H9 (cell line): ENCODE measurements at regions not wholly inside any gene's neighbourhood (a gene's known extent, or its start where the extent isn't known, plus 50 kb on each side); places are given as distances from the start of the nearest gene placed in this dataset.

Source experiments
- DNase-seq: peaks from one replicate; pipeline ENCODE4 v3.0.0-alpha.2; 2017
- H2AFZ ChIP-seq: one replicate; pipeline ENCODE4 v1.6.1; 2013; ENCODE audit warnings: mild to moderate bottlenecking, low read length, control low read depth, moderate library complexity
- H2AK5ac ChIP-seq: 2 replicates; pipeline ENCODE4 v1.6.1; 2013; ENCODE audit warnings: low read length, control low read depth, mixed read lengths; ENCODE audit not compliant: insufficient read length
- H2BK120ac ChIP-seq: one replicate; pipeline ENCODE4 v1.6.1; 2013; ENCODE audit warnings: low read depth, mild to moderate bottlenecking, low read length, control low read depth, inconsistent platforms; ENCODE audit not compliant: poor library complexity, severe bottlenecking
- H2BK12ac ChIP-seq: 2 replicates; pipeline ENCODE4 v1.6.1; 2013; ENCODE audit warnings: low read length, control low read depth, mixed read lengths, low read depth; ENCODE audit not compliant: insufficient read length
- H2BK15ac ChIP-seq: 2 replicates; pipeline ENCODE4 v1.6.1; 2013; ENCODE audit warnings: low read depth, low read length, control low read depth
- H2BK20ac ChIP-seq: one replicate; pipeline ENCODE4 v1.6.1; 2013; ENCODE audit warnings: low read depth, mild to moderate bottlenecking, low read length, control low read depth, inconsistent platforms; ENCODE audit not compliant: poor library complexity, severe bottlenecking
- H2BK5ac ChIP-seq: 2 replicates; pipeline ENCODE4 v1.6.1; 2013; ENCODE audit warnings: low read length, control low read depth, mixed read lengths; ENCODE audit not compliant: insufficient read length
- H3K14ac ChIP-seq: 2 replicates; pipeline ENCODE4 v1.6.1; 2013; ENCODE audit warnings: low read length, control low read depth; ENCODE audit not compliant: insufficient read depth
- H3K18ac ChIP-seq: 2 replicates; pipeline ENCODE4 v1.6.1; 2013; ENCODE audit warnings: low read depth, mild to moderate bottlenecking, mixed read lengths, low read length, control low read depth; ENCODE audit not compliant: insufficient read length
- H3K23ac ChIP-seq: 2 replicates; pipeline ENCODE4 v1.6.1; 2013; ENCODE audit warnings: low read length, control low read depth, mixed read lengths, low read depth; ENCODE audit not compliant: insufficient read length
- H3K23me2 ChIP-seq: 2 replicates; pipeline ENCODE4 v1.6.1; 2013; ENCODE audit warnings: low read depth, mild to moderate bottlenecking, mixed read lengths, low read length, control low read depth; ENCODE audit not compliant: insufficient read length, poor library complexity, severe bottlenecking
- H3K27ac ChIP-seq: 2 replicates; pipeline ENCODE4 v1.5.1; 2013; ENCODE audit warnings: low read length, control low read depth, mixed read lengths, low read depth; ENCODE audit not compliant: insufficient read length
- H3K27me3 ChIP-seq: 2 replicates; pipeline ENCODE4 v1.6.1; 2013; ENCODE audit warnings: low read length, control low read depth, inconsistent platforms; ENCODE audit not compliant: insufficient read depth
- H3K4ac ChIP-seq: 2 replicates; pipeline ENCODE4 v1.6.1; 2013; ENCODE audit warnings: low read depth, mild to moderate bottlenecking, control low read depth, inconsistent platforms, low read length, moderate library complexity
- H3K4me1 ChIP-seq: 2 replicates; pipeline ENCODE4 v1.6.1; 2013; ENCODE audit warnings: low read length, control low read depth, inconsistent platforms; ENCODE audit not compliant: insufficient read depth
- H3K4me2 ChIP-seq: 2 replicates; pipeline ENCODE4 v1.6.1; 2013; ENCODE audit warnings: low read length, control low read depth, mixed read lengths; ENCODE audit not compliant: insufficient read length, insufficient read depth
- H3K56ac ChIP-seq: 2 replicates; pipeline ENCODE4 v1.6.1; 2013; ENCODE audit warnings: low read depth, mild to moderate bottlenecking, mixed read lengths, low read length, control low read depth; ENCODE audit not compliant: insufficient read length
- H3K79me1 ChIP-seq: 2 replicates; pipeline ENCODE4 v1.6.1; 2013; ENCODE audit warnings: low read depth, mild to moderate bottlenecking, moderate library complexity, low read length, control low read depth, inconsistent platforms; ENCODE audit not compliant: insufficient read depth, poor library complexity, severe bottlenecking
- H3K79me2 ChIP-seq: 2 replicates; pipeline ENCODE4 v1.6.1; 2013; ENCODE audit warnings: low read length, control low read depth, inconsistent platforms; ENCODE audit not compliant: insufficient read depth
- H3K9ac ChIP-seq: 2 replicates; pipeline ENCODE4 v1.6.1; 2013; ENCODE audit warnings: low read length, control low read depth, mixed read lengths; ENCODE audit not compliant: insufficient read length; ENCODE audit errors: extremely low read depth
- H3K9me3 ChIP-seq: one replicate; pipeline ENCODE4 v1.6.1; 2013; ENCODE audit warnings: low read depth, low read length, inconsistent platforms; ENCODE audit not compliant: control insufficient read depth
- H3T11ph ChIP-seq: one replicate; pipeline ENCODE4 v1.6.1; 2013; ENCODE audit warnings: mild to moderate bottlenecking, low read length, control low read depth, inconsistent platforms
- H4K20me1 ChIP-seq: one replicate; pipeline ENCODE4 v1.6.1; 2013; ENCODE audit not compliant: control insufficient read depth, insufficient read length, insufficient read depth
- H4K5ac ChIP-seq: 2 replicates; pipeline ENCODE4 v1.6.1; 2013; ENCODE audit warnings: low read depth, mild to moderate bottlenecking, mixed read lengths, low read length, control low read depth; ENCODE audit not compliant: insufficient read length
- H4K8ac ChIP-seq: replicated peaks from 2 replicates; pipeline ENCODE4 v1.6.1; 2013; ENCODE audit warnings: low read length, control low read depth, mixed read lengths, low read depth; ENCODE audit not compliant: insufficient read length
- H4K91ac ChIP-seq: 2 replicates; pipeline ENCODE4 v1.6.1; 2013; ENCODE audit warnings: low read depth, mild to moderate bottlenecking, moderate library complexity, mixed read lengths, low read length, control low read depth; ENCODE audit not compliant: insufficient read length
- H3K27ac Mint-ChIP-seq, 3 experiments: 2 replicates in 2 of 3; 3 replicates in 1 of 3; pipeline ENCODE4 v1.8.0; 2020 to 2021; ENCODE audit warnings: mixed read lengths in 3 of 3, mild to moderate bottlenecking in 1 of 3, moderate library complexity in 1 of 3
- H3K27me3 Mint-ChIP-seq: 2 replicates; pipeline ENCODE4 v1.8.0; 2021; ENCODE audit warnings: low read depth, mild to moderate bottlenecking, moderate library complexity, mixed read lengths
- H3K36me3 Mint-ChIP-seq, 3 experiments: 2 replicates in 2 of 3; 3 replicates in 1 of 3; pipeline ENCODE4 v1.8.0; 2020 to 2021; ENCODE audit warnings: low read depth in 3 of 3, mixed read lengths in 3 of 3; ENCODE audit not compliant: insufficient read depth in 1 of 3
- H3K4me1 Mint-ChIP-seq, 2 experiments: 2 replicates each; pipeline ENCODE4 v1.8.0; 2020; ENCODE audit warnings: mixed read lengths in 2 of 2
- H3K4me3 Mint-ChIP-seq, 2 experiments: 2 replicates in 1 of 2; 3 replicates in 1 of 2; pipeline ENCODE4 v1.8.0; 2020 to 2021; ENCODE audit warnings: mild to moderate bottlenecking in 2 of 2, mixed read lengths in 2 of 2, moderate library complexity in 1 of 2
- H3K9me3 Mint-ChIP-seq, 2 experiments: 2 replicates in 1 of 2; 3 replicates in 1 of 2; pipeline ENCODE4 v1.8.0; 2020; ENCODE audit warnings: mild to moderate bottlenecking in 2 of 2, mixed read lengths in 2 of 2, moderate library complexity in 1 of 2
- CTCF ChIP-seq: fragments of 200-600 bp; sonication (generic); conservative IDR thresholded peaks from 3 replicates; pipeline ENCODE4 v1.8.0; 2021; ENCODE audit warnings: antibody characterized with exemption, mild to moderate bottlenecking
- WGBS: extraction: QIAGEN DNeasy Blood & Tissue Kit; methylation state at CpG from one replicate; pipeline ENCODE4 v1.1.7; 2013; ENCODE audit warnings: missing lambda C conversion rate, low lambda C conversion rate, mixed read lengths; ENCODE audit not compliant: insufficient read length; ENCODE audit errors: extremely low coverage; 5-methylcytosine and 5-hydroxymethylcytosine counted together

- WGBS, result no CpG with 5 or more reads among the region's 4 CpGs
- H3K27me3 ChIP-seq, result no peaks in the 10 kb centered on the region
- no peak overlapping the region for H2AK5ac ChIP-seq
- H2BK120ac ChIP-seq, result no peak overlapping the region
- Mint-ChIP-seq H3K4me1 (no peaks in the 10 kb centered on the region), H3K4me3 (no peak overlapping the region), H3K27me3 (no peaks in the 10 kb centered on the region), H3K9me3 (peaks cover 0 to 2% of the 10 kb centered on the region in 2 experiments; a peak in 1 of 5 replicates), H3K27ac (peak overlapping the region in 1 of 3 experiments; percentile 24; a peak in 2 of 7 replicates), H3K36me3 (peaks cover 0 to 6% (median 0%) of the 10 kb centered on the region in 3 experiments; a peak in 2 of 7 replicates)
- H2AFZ ChIP-seq, result no peak overlapping the region
- H4K8ac ChIP-seq, result no peak overlapping the region
- no peaks in the 10 kb centered on the region for H3K79me1 ChIP-seq
- no peak overlapping the region for H3K4ac ChIP-seq
- no peak overlapping the region for H3K23ac ChIP-seq
- no peaks in the 10 kb centered on the region for H3K79me2 ChIP-seq
- TF ChIP-seq CTCF, result no peak
- H3K4me1 ChIP-seq, result no peaks in the 10 kb centered on the region
- no peak overlapping the region for H3K4me2 ChIP-seq
- H2BK15ac ChIP-seq, result no peak overlapping the region
- H3K9me3 ChIP-seq, result no peaks in the 10 kb centered on the region
- no peak overlapping the region for H3K14ac ChIP-seq
- no peaks in the 10 kb centered on the region for H3K23me2 ChIP-seq
- DNase-seq, result no peak
- no peak overlapping the region for H4K5ac ChIP-seq
- H3K27ac ChIP-seq, result no peak overlapping the region
- H2BK12ac ChIP-seq, result no peak overlapping the region
- H2BK5ac ChIP-seq, result no peak overlapping the region
- H3K18ac ChIP-seq, result no peak overlapping the region
- no peak overlapping the region for H3K56ac ChIP-seq
- H4K91ac ChIP-seq, result no peak overlapping the region
- no peak overlapping the region for H3K9ac ChIP-seq
- H4K20me1 ChIP-seq, result no peaks in the 10 kb centered on the region
- H3T11ph ChIP-seq, result no peak overlapping the region
- H2BK20ac ChIP-seq, result no peak overlapping the region
These were observed 68.1 kb downstream of the CRPPA start for GRCh38 chr7:16353226-16353625.
